NCI-H2171 treated with DMSO at 0.1 percent for 48 hours (cell line): ENCODE measurements at regions not wholly inside any gene's neighbourhood (a gene's known extent, or its start where the extent isn't known, plus 50 kb on each side); places are given as distances from the start of the nearest gene placed in this dataset.

Experiments used
- DNase-seq: peaks from one replicate; lab custom pipeline; 2025; lab: John Stamatoyannopoulos, UW

DNA sequence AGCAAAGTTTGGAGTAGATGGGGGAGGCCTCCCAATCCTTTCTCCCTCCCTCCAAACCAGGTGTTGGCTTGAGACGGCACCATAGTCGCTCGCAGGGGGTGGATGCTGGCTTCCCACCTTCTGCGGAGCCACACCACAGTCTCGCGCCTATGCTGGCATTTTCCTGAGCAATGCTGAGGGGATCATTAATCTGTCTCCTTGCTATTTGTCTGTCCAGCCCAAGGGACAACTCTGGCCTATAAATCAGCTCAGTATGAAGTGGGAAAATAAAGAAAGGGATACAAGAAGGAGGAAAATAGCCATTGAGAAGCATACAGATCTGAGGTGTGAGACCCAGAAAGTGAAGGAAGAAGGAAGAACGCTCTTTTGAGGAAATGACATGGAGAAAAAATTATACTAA lies 53.5 kb upstream of the CADM1 start:
- no peak for DNase-seq

DNA sequence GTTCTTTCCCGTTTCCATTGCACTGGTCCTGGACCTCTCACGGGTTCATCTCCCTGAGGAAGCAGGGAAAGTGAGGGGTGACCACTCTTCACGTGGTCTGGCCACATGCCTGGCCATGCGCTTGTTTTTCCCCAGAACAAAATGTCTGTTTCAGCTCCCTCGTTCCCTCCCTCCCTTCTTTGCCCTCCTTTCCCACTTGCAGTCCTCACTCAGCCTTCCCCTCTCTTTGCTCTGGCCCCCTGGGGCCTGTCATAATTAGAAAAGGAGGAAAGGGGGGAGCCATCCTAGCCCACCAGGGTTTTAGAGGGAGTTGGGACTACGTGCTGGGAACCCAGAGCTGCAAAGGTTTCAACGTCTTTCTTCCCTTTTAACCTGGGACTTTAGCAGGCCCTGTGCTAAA lies 52.8 kb upstream of the CADM1 start:
- DNase-seq = no peak

DNA sequence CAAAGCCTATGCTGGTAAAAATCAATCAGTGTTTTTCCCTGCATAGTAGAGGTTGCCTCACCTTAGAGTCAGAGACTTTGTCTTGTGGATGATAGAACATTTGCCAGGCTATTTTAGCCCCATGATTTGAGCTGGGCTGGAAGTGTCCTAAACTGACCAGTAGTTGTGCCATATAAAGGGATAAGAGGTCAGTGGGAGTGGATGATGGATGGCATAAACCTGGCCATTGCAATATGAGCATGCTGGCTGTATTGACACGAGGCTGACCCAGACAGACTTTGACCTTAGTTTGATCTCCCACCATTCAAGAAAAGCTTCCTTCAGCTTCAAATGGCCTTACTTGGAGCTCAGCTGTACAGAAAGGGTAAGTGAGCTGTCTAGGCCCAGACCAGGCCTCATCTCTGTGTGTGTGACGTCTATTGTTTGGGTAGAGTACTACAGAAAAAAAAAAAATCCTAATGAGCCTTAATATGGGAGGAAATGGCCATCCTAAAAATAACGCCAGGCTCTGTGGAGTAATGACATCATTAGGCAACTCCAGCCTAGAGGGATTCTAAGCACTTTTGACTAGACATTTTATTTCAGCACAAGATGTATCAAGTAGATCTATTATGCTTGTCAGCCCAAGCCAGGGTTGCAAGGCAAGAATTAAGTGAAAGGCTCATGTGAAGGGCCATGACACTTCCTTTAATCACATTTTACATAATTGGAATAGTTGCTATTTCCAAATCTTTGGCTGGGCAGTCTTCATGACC lies 51.3 kb upstream of the CADM1 start:
- no peak for DNase-seq
